HG02938 (cell line): ENCODE measurements at regions not wholly inside any gene's neighbourhood (a gene's known extent, or its start where the extent isn't known, plus 50 kb on each side); places are given as distances from the start of the nearest gene placed in this dataset.
"Not testable (repeated sequence)": the region's sequence is repeated elsewhere in the genome, so short reads cannot be mapped to it uniquely, and the experiment has no call there.

ENCODE experiments used
- ATAC-seq: cut with Tn5 transposase; IDR thresholded peaks from one replicate; pipeline ENCODE4 v1.9.1; 2021; ENCODE audit warnings: mild to moderate bottlenecking, moderate library complexity; ENCODE audit not compliant: unreplicated experiment

DNA sequence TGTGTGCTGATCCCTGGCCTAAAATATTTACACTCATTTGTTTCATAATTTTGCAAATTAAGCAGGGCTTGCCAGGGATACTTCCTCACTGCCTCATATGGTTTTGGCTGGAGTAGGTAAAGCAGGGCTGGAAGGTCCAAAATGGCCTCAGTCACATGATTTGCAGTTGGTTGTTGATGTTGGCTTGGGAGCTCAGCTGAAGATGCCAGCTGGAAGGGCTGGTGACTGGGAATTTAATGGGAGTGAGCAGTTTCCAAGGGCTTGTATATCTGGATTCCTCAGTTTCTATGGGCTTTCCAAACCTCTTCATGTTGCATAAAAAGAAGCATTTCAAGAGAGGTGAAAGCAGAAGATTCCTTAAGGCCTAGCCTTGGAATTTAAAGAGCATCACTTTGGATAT is 729.3 kb downstream of the CDH18 start:
- no peak for ATAC-seq

DNA sequence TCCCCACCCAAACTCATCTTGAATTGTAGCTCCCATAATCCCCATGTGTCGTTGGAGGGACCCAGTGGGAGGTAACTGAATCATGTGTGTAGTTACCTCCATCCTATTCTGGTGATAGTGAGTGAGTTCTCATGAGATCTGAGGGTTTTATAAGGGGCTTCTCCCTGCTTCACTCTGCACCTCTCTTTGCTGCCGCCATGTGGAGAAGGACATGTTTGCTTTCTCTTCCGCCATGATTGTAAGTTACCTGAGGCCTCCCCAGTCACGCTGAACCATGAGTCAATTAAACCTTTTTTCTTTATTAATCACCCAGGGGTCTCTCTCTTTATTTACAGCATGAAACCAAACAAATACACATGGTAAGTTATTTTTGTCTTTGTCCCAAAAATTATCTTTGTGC is 726.1 kb downstream of the CDH18 start:
- no peak for ATAC-seq

DNA sequence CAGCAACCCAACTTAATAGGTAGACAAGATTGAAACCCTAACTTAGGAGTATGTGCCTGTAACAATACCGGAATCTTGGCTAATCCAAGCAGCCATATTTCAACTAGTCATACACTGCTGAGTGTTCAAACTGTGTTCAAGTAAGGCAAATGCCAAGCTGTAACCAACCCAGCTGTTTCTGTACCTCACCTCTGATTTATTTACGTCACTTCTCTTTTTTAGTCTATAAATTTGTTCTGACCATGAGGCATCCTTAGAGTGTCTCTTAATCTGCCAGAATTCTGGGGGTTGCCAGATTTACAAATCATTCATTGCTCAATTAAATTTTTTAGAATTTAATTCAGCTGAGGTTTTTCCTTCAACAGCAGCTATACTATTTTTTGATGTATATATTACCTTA is 723.2 kb downstream of the CDH18 start:
- no peak for ATAC-seq

DNA sequence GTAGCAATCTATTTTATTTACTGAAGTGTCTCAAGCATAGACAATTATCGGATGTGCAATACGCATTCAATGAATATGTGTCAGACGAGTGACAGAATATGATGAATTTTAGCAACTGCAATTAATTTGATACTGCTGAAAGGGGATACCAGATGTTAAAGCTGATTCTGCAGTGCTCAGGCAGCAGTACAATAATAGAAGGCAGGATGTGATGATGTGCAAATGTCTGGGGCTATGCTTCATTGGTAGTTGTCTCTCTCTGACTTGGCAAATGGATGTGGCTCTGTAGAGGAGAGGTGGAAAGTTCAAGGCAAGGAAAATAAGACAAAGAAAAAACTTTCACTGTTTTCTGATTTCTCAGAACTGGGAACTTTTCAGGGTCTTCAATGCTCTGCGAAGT is 721.2 kb downstream of the CDH18 start:
- ATAC-seq = no peak

DNA sequence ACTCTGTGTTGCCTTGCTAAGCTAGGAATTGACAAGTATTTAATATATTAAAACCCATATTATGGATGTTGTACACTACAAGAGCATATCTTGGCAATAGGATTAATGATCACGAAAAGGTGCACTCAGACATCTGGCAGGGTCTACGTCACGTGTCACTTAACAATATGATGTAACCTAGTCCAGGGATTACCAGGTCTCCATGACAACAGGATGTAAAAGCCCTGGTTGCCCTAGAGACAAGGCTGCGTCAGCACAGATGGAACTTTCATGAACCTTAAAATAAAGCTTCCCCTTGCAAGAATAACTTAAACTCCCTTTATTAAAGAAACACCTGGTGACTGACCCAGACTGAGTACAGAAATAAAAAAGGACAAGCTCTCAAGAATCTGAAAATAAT is 717.8 kb downstream of the CDH18 start:
- no peak for ATAC-seq

DNA sequence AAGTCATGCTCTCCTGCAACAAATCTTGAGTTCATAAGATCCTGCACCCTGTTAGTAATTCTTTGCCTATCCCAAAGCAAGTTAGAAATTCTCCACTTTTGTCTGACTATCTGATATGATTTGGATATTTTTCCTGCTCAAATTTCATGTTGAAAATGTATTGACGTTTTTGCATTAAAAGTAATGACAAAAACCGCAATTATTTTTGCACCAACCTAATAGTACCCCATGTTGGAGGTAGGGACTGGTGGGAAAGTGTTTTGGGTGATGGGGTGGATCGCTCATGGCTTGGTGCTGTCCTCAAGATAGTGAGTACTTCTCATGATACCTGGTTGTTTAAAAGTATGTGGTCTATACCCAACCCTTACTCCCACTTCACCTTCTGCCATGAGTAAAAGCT is 713.4 kb downstream of the CDH18 start:
- no peak for ATAC-seq

DNA sequence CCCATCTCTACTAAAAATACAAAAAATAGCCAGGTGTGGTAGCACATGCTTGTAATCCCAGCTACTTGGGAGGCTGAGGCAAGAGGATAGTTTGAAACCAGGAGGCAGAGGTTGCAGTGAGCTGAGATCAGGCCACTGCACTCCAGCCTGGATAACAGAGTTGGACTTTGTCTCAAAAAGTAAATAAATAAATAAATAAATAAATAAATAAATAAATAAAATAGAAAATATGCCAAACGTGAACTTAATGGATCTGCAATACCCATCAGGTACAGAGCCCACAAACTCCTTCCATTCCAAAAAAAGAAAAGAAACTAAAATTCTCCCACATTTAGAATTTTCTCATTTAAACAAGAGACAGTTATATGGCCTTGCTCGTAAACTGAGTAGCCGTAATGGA is 702.7 kb downstream of the CDH18 start:
- ATAC-seq = no peak

DNA sequence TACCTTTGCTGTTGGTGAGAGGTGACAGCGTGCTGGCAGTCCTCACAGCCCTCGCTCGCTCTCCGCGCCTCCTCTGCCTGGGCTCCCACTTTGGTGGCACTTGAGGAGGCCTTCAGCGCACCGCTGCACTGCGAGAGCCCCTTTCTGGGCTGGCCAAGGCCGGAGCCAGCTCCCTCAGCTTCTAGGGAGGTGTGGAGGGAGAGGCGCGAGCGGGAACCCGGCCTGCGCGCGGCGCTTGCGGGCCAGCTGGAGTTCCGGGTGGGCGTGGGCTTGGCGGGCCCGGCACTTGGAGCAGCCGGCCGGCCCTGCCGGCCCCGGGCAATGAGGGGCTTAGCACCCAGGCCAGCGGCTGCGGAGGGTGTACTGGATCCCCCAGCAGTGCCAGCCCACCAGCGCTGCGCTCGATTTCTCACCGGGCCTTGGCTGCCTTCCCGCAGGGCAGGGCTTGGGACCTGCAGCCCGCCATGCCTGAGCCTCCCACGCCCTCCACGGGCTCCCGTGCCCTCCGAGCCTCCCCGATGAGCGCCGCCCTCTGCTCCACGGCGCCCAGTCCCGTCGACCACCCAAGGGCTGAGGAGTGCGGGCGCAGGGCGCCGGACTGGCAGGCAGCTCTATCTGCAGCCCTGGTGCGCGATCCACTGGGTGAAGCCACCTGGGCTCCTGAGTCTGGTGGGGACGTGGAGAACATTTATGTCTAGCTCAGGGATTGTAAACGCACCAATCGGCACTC is 700.3 kb downstream of the CDH18 start:
- ATAC-seq = not testable (repeated sequence)

DNA sequence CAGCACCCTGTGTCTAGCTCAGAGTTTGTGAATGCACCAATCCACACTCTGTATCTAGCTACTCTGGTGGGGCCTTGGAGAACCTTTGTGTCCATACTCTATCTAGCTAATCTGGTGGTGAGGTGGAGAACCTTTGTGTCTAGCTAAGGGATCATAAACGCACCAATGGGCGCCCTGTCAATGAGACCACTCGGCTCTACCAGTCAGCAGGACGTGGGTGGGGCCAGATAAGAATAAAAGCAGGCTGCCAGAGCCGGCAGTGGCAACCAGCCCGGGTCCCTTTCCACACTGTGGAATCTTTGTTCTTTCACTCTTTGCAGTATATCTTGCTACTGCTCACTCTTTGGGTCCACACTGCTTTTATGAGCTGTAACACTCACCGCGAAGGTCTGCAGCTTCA is 699.7 kb downstream of the CDH18 start:
- not testable (repeated sequence) for ATAC-seq

DNA sequence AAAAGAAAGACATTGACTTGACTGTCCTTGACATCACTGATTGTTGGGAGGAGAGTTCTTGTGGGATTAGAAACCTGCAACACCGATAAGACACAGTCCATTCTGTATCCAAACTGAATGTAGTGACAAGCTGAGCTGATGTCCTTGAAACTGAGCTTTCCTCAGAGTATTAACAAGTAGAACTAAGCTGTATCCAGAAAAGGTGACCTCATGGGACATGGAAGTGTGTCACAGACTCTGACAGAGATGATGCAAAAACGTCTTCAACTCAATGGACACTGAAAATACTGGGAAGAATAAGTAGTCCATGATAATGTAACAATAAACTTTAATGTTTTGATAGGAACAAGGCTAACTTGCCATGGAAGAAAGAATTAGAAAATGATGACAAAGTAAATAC is 690.1 kb downstream of the CDH18 start:
- no peak for ATAC-seq

DNA sequence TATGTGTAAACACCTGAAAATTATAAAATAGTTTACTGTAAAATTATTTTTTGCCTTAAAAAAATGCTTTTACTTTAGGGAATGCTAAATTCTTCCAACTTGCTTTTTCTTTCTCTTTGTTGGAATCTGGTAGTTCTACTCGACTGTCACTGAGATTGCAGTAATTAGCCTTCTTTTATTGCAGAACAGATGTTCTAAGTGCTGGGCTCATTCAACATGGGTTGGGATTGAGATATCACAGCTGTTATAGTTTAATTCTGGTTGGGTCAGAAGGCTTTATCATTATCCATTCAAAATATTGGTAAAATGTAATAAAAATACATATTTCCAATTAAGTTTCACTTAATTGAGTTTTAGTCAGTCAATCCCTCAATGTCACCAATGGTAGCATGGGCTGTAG is 686.7 kb downstream of the CDH18 start:
- no peak for ATAC-seq

DNA sequence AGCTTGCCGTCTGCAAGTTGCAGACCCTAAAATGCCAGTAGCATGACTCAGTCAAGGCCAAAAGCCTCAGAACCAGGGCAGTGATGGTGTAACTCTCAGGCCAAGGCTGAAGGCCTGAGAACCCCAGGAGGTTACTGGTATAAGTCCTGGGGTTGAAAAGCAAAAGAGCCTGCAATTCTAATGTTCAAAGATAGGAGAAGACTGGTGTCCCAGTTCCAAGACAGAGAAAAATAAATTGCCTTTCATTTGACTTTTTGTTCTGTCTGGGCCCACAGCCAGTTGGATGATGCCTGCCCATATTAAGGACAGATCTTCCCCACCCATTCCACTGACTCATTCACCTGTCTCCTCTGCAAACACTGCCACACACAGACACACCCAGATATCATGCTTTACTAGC is 673.2 kb downstream of the CDH18 start:
- no peak for ATAC-seq

DNA sequence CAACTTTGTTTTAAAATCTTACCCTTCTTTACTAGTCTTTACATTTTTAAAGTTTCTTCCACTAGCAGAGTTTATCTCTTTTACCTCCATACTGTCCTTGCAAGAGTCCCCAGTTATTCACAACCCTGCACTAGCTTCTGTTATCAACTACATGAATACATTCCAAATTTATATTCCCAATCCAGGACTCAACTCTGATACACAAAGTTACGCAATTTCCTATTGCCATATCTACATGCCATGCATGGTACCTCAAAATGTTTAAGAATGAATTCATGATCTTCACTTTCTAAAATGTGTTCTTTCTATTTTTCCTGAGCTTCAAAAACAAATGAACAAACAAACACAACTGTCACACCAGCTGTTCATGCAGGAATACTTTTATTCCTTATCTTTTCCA is 668.7 kb downstream of the CDH18 start:
- no peak for ATAC-seq

DNA sequence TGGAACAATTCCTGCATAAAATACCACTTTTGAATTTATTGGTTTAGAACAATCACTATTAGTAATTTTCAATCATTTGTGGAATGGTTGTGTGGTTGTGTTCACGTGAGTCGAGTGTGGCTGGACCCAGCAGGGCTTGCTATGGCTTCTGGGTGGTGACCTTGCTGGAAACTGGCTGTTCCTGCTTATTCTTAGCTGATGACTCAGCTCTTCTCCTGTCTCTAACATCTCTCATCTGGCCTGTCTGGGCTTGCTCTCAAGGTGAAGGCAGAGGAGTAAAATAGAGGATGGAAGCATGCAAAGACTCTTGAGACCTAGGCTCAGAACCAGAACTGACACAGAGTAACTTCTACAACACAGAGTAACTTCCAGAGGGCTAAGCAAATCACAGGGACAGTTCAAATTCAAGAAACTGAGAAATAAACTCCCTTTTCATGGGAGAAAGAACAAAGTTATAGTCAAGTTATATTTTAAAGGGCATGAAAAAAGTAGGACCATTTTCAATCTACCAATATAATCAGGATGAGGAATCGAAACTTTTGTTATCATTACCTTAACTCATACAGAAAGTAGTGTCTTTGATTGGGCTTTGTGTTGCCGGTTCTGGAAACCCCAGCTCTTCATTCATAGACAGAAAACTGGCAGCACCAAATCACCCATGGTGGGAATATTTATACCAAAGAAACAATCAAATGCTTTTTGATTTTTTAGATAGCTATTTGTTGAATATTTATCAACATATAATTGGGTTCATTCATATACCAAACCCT is 665.1 kb downstream of the CDH18 start:
- ATAC-seq = no peak

DNA sequence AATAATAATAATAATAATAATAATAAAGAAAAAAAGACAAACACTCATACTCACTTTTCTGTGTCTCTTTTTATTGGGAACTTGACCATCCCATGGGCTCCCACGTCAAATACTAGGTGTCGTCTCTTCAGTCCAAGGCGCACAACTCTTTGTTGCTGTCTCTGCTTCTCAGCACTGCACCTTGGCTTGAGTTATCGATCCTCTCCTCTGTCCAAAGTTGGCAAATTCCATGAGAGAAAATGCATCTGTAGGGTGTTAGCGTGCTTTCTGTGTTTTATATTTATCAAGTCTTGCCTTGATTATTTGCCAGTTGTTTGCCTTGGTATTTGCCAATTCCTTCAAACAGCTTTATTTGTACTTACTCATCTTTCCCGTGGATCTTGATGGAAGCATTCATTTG is 653.7 kb downstream of the CDH18 start:
- no peak for ATAC-seq

DNA sequence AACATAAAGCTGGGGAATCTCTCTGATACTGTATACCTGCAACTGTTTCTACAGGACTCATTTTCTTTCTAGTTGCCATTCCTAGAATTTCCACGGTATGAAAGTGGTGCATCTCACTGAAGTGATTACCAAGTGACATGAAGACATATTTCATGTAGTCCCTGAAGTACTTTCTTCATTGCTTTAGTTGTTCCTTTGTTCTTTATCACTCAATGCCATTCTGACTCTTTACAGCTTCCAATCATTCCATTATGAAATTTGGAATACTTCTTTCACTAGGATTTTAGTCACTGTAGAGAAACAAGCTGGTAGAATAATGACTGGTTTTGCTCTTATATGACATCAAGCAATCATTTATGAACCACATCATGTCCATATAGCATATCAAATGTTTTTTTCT is 645.1 kb downstream of the CDH18 start:
- ATAC-seq = no peak

DNA sequence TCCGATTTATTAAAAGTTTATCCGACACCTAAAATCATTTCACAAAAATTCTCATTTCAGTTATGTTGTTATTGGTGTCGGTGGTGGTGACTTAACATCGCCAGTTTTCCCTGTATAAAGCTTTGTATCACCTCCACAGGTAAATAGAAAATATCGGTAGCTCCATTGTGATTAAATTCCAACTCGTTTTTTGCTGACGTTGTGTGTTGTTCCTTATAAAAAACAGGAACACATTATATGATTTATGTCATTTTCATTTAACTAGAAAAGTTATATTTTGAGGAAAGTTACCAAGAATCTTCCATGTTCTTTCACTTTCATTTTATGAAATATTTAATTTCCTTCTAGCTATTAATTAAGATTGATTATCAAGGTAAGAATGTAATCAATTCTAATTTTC is 635.9 kb downstream of the CDH18 start:
- no peak for ATAC-seq

DNA sequence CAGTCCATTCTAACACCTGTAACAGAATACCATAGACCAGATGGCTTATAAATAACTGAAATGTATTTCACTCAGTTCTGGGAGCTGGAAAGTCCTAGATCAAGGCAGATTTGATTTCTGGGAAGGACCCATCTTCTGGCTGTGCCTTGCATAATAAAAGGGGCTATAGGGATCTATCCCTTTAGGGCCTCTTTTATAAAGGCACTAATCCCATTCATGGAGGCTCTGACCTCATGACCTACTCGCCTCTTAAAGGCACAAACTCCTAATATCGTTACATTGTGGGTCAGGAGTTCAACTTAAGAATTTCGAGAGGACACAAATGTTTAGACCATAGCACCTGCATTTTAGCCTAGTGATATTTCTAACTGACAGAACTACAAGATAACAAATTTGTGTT is 619.0 kb downstream of the CDH18 start:
- no peak for ATAC-seq

DNA sequence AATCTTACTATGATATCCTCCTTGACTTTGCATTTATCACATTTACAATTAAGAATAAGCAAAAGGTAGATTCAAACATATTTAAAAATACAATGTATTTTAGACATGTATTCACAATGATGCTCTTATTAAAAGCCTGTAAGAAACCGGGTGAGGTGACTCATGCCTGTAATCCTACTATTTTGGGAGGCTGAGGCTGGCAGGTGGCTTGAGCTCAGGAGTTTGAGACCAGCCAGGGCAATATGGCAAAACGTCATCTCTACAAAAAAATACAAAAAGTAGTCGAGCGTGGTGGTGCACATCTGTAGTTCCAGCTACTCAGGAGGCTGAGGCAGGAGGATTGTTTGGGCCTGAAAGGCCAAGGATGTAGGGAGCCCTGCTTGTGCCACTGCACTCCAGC is 618.4 kb downstream of the CDH18 start:
- no peak for ATAC-seq

DNA sequence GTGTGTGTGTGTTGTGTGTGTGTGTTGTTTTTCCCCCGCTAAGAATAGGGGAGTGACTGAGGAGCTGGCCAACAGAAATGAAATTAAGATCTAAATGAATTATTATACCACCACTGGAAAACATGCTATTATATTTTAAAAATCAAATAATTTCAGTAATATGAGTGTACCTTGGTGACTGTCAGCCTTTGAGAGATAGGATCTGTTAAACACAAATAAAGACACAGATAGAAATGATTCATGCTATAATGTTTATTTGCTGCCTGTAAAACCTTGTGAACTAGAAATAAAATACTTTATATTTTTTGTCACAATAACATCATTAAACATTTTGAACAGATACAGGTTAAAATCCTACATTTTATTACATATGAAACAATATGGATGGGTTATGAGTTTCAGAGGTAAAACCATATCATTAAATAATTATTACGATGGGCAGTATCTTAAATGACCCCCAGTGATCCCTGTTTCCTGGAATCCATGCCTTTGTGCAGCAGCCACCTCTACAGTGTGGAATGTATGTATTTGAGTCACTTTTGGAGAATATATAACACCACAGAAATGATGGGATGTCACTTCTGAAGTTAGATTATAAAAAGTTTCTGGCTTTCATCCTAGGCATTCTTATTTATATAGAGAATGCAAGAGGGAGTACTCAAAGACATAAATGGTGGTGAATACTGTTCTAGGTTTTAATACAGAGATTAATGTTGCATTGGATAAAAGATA is 617.2 kb downstream of the CDH18 start:
- ATAC-seq = no peak

DNA sequence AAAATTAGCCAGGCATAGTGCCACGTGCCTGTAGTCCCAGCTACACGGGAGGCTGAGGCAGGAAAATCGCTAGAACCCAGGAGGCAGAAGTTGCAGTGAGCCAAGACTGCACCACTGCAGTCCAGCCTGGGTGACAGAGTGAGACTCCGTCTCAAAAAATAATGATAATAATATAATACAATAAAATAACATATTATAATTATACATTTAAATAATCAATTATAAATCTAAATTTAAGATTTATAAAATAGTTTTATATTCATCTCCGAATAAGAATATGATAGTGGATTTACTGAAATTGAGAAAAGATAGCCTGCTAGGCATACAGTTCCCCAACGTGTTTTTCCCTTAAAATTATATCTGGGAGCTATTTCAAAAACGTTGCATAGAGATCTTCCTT is 599.6 kb downstream of the CDH18 start:
- ATAC-seq = no peak

DNA sequence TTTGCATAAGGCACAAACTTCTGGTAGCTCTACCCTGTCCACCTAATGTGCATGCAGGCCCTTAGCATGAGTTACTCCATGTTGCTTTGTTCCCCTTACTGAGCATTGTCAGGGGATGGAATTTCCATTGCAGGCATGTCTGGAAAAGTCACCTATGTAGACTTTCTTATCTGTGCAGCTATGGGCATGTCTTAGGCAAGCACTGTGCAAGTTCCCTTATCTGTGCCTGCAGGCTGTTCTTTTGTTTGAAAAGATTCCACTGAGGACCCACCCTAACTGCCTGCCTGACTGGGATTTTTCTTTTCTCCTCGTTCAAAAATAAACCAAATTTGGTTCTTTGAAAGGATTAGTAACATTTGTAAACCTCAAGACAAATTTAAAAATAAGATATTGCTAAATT is 587.0 kb downstream of the CDH18 start:
- no peak for ATAC-seq
